OCI-LY1 (cell line): ENCODE measurements at regions not wholly inside any gene's neighbourhood (a gene's known extent, or its start where the extent isn't known, plus 50 kb on each side); places are given as distances from the start of the nearest gene placed in this dataset.

Experiments
- H2AFZ ChIP-seq: fragments of 200-600 bp; sonication (generic), shearing (Covaris generic); 2 replicates; pipeline ENCODE4 v1.6.0; 2014; ENCODE audit warnings: antibody characterized with exemption, mild to moderate bottlenecking, low read length
- H3F3A ChIP-seq: fragments of 200-600 bp; sonication (generic), shearing (Covaris generic); 2 replicates; pipeline ENCODE4 v1.6.0; 2014; ENCODE audit warnings: mild to moderate bottlenecking, antibody characterized with exemption, low read length, moderate library complexity; ENCODE audit not compliant: insufficient read depth
- H3K27ac ChIP-seq: fragments of 200-600 bp; sonication (generic); 2 replicates; pipeline ENCODE4 v1.5.1; 2014; ENCODE audit warnings: low read length, mixed run types, mild to moderate bottlenecking, low read depth; ENCODE audit not compliant: poor library complexity, severe bottlenecking
- H3K27me3 ChIP-seq: fragments of 200-600 bp; sonication (generic); 2 replicates; pipeline ENCODE4 v1.6.0; 2014; ENCODE audit warnings: antibody characterized with exemption, mild to moderate bottlenecking, low read length, moderate library complexity; ENCODE audit not compliant: insufficient read depth
- H3K36me3 ChIP-seq: fragments of 200-600 bp; sonication (generic); 2 replicates; pipeline ENCODE4 v1.6.1; 2014; ENCODE audit warnings: mild to moderate bottlenecking, antibody characterized with exemption, low read length, moderate library complexity, mixed read lengths; ENCODE audit not compliant: insufficient read depth
- H3K4me1 ChIP-seq: fragments of 200-600 bp; sonication (generic); 2 replicates; pipeline ENCODE4 v1.5.1; 2014; ENCODE audit warnings: mild to moderate bottlenecking, low read length, moderate library complexity; ENCODE audit not compliant: insufficient read depth, severe bottlenecking
- H3K4me2 ChIP-seq: fragments of 200-600 bp; sonication (generic), shearing (Covaris generic); 2 replicates; pipeline ENCODE4 v1.6.1; 2014; ENCODE audit warnings: low read length
- H3K4me3 ChIP-seq: fragments of 200-600 bp; sonication (generic); 2 replicates; pipeline ENCODE4 v1.5.1; 2014; ENCODE audit warnings: low read length, low read depth, mild to moderate bottlenecking, mixed read lengths; ENCODE audit not compliant: poor library complexity, severe bottlenecking
- H3K79me2 ChIP-seq: fragments of 200-600 bp; shearing (Covaris generic); 2 replicates; pipeline ENCODE4 v1.6.1; 2016; ENCODE audit warnings: mixed run types, low read length, mixed read lengths; ENCODE audit not compliant: insufficient read depth
- H3K9ac ChIP-seq: fragments of 200-600 bp; sonication (generic), shearing (Covaris generic); 2 replicates; pipeline ENCODE4 v1.6.1; 2014; ENCODE audit warnings: mild to moderate bottlenecking, low read length, mixed read lengths
- H3K9me2 ChIP-seq: fragments of 200-600 bp; sonication (generic), shearing (Covaris generic); 2 replicates; pipeline ENCODE4 v1.6.1; 2014; ENCODE audit warnings: low read depth, mild to moderate bottlenecking, low read length, mixed read lengths
- H3K9me3 ChIP-seq: fragments of 200-600 bp; shearing (Covaris generic); 2 replicates; pipeline ENCODE4 v1.6.1; 2014; ENCODE audit warnings: low read length, mixed read lengths
- H4K20me1 ChIP-seq: fragments of 200-600 bp; sonication (generic), shearing (Covaris generic); 2 replicates; pipeline ENCODE4 v1.6.0; 2016; ENCODE audit warnings: mild to moderate bottlenecking, low read length; ENCODE audit not compliant: insufficient read depth
- CTCF ChIP-seq: fragments of 200-600 bp; sonication (generic), shearing (Covaris generic); IDR thresholded peaks from 2 replicates; pipeline ENCODE4 v1.5.1; 2017; ENCODE audit warnings: mild to moderate bottlenecking, antibody characterized with exemption, low read length, moderate library complexity, mixed read lengths
- EZH2 ChIP-seq: fragments of 200-600 bp; sonication (generic), shearing (Covaris generic); IDR thresholded peaks from 2 replicates; pipeline ENCODE4 v1.8.0; 2017; ENCODE audit warnings: borderline replicate concordance, mixed run types, mild to moderate bottlenecking, antibody characterized with exemption, low read length, moderate library complexity, mixed read lengths

GRCh38 chr18:28560331-28560730 lies 383.4 kb upstream of the CDH2 start:
- no peaks in the 10 kb centered on the region for H3K9me3 ChIP-seq
- no peaks in the 10 kb centered on the region for H3K36me3 ChIP-seq
- no peaks in the 10 kb centered on the region for H3K27me3 ChIP-seq
- TF ChIP-seq CTCF (no peak), EZH2 (no peak)
- H3K27ac ChIP-seq = no peak overlapping the region
- H3F3A ChIP-seq = no peaks in the 10 kb centered on the region
- no peaks in the 10 kb centered on the region for H4K20me1 ChIP-seq
- H3K9ac ChIP-seq = no peak overlapping the region
- no peak overlapping the region for H2AFZ ChIP-seq
- no peaks in the 10 kb centered on the region for H3K79me2 ChIP-seq
- H3K4me3 ChIP-seq = no peak overlapping the region
- H3K4me2 ChIP-seq = no peak overlapping the region
- H3K4me1 ChIP-seq = no peaks in the 10 kb centered on the region
- no peaks in the 10 kb centered on the region for H3K9me2 ChIP-seq

DNA sequence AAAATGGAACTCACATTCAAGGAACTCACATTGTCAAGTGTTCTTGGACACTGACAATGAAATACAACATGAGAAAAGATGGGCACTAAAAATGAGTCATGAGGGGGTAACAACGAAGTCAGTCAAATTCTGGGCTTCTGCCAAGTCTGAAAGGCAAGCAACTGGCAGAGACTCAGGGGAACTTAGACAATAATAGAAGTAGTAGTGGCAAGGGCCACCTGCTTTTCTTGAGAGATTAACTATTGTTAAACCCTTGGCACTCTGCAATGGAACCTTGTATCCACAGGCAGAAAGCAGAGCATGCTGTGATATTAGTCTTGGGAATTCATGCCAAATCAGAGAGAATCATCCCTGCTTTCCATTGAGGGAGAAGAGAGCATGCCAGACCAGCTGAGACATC lies 382.6 kb upstream of the CDH2 start:
- no peaks in the 10 kb centered on the region for H3K36me3 ChIP-seq
- H3K9ac ChIP-seq = no peak overlapping the region
- H4K20me1 ChIP-seq = no peaks in the 10 kb centered on the region
- no peaks in the 10 kb centered on the region for H3K79me2 ChIP-seq
- no peak overlapping the region for H2AFZ ChIP-seq
- TF ChIP-seq EZH2 (no peak), CTCF (no peak)
- no peak overlapping the region for H3K4me2 ChIP-seq
- no peaks in the 10 kb centered on the region for H3F3A ChIP-seq
- H3K4me1 ChIP-seq = no peaks in the 10 kb centered on the region
- no peaks in the 10 kb centered on the region for H3K9me3 ChIP-seq
- H3K27me3 ChIP-seq = no peaks in the 10 kb centered on the region
- H3K27ac ChIP-seq = no peak overlapping the region
- H3K9me2 ChIP-seq = no peaks in the 10 kb centered on the region
- H3K4me3 ChIP-seq = no peak overlapping the region

DNA sequence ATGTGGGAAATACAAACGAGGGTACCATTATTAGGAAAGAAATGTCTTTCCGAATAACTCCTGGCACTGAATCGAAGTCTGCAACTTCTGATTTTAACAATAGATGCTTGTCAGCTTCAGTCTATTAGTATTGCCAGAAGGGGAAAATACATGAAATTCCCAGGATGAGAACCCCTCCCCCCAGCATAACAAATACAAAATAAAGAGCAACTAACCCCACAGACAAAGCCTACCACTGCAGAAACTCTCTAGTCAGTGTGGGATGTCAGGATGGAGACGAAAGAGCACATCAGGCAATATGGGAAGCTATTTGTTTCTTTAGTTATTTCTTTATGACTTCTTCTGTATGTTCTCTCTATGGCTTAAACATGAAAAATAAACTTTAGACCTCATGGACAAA lies 365.0 kb upstream of the CDH2 start:
- no peaks in the 10 kb centered on the region for H3K9me3 ChIP-seq
- no peak overlapping the region for H3K4me2 ChIP-seq
- no peaks in the 10 kb centered on the region for H3K79me2 ChIP-seq
- no peak overlapping the region for H3K9ac ChIP-seq
- no peaks in the 10 kb centered on the region for H3K36me3 ChIP-seq
- H3K9me2 ChIP-seq = no peaks in the 10 kb centered on the region
- TF ChIP-seq EZH2 = no peak
- no peak for TF ChIP-seq CTCF
- no peak overlapping the region for H3K4me3 ChIP-seq
- H3F3A ChIP-seq = no peaks in the 10 kb centered on the region
- no peaks in the 10 kb centered on the region for H3K27me3 ChIP-seq
- H2AFZ ChIP-seq = no peak overlapping the region
- no peaks in the 10 kb centered on the region for H4K20me1 ChIP-seq
- H3K27ac ChIP-seq = no peak overlapping the region
- H3K4me1 ChIP-seq = no peaks in the 10 kb centered on the region
